GM12892 (cell line): ENCODE measurements at regions not wholly inside any gene's neighbourhood (a gene's known extent, or its start where the extent isn't known, plus 50 kb on each side); places are given as distances from the start of the nearest gene placed in this dataset.

Experiments used
- POLR2A ChIP-seq: IDR thresholded peaks from 2 replicates; pipeline ENCODE4 v1.6.1; 2011; ENCODE audit warnings: low read depth, low read length, control low read depth
- TAF1 ChIP-seq: IDR thresholded peaks from 2 replicates; pipeline ENCODE4 v1.6.1; 2011; ENCODE audit warnings: low read depth, mild to moderate bottlenecking, control low read depth, low read length, borderline replicate concordance

- TF ChIP-seq POLR2A (no peak), TAF1 (no peak)
These were observed 59.6 kb upstream of the C1GALT1 start for GRCh38 chr7:7122701-7123281.
